ENCODE measurements at regions not wholly inside any gene's neighbourhood (a gene's known extent, or its start where the extent isn't known, plus 50 kb on each side); places are given as distances from the start of the nearest gene placed in this dataset.

DNA sequence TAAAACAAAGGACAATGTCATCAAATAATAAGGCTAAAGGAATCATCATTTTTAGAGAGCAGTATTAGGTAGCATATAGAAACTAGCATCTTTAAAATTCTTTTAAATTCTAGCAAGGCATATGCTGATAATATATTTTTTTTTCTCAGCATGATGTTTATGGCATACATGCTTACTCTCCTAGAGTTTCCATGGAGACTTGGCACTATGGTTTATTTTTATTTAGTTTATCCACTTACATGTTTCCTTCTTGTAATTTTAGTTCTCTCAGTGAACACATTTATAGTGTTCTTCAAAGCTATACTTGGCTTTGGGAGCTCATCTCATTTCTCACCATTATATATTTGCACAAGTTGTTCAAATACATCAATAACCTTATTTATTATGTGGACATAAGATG lies 413.8 kb upstream of the LINC00305 start:
- no peaks in the 10 kb centered on the region for H4K20me1 ChIP-seq (ENCODE audit: insufficient read depth)
- no peak overlapping the region for H3K4me2 ChIP-seq (ENCODE audit: low read length)
- no peaks in the 10 kb centered on the region for H3K79me2 ChIP-seq (replicated peaks; ENCODE audit: insufficient read depth, low read length)
- no peak overlapping the region for H3K9ac ChIP-seq (ENCODE audit: low read length)
- H3K4me3 ChIP-seq (ENCODE audit: low read length): no peak overlapping the region
- no peak for TF ChIP-seq EZH2 (IDR thresholded peaks at IDR 0.05; ENCODE audit: borderline replicate concordance, insufficient read depth, low read length, poor library complexity, severe bottlenecking)
- no peak for TF ChIP-seq TAF1 (IDR thresholded peaks at IDR 0.05; ENCODE audit: low read depth)
- TF ChIP-seq MXI1 (conservative IDR thresholded peaks at IDR 0.05; ENCODE audit: poor library complexity, severe bottlenecking): no peak
- no peak for TF ChIP-seq SMC3 (conservative IDR thresholded peaks at IDR 0.05; ENCODE audit: poor library complexity)
- TF ChIP-seq CTCF (IDR thresholded peaks at IDR 0.05; ENCODE audit: poor library complexity, severe bottlenecking): no peak
- TF ChIP-seq, protein P1, sequence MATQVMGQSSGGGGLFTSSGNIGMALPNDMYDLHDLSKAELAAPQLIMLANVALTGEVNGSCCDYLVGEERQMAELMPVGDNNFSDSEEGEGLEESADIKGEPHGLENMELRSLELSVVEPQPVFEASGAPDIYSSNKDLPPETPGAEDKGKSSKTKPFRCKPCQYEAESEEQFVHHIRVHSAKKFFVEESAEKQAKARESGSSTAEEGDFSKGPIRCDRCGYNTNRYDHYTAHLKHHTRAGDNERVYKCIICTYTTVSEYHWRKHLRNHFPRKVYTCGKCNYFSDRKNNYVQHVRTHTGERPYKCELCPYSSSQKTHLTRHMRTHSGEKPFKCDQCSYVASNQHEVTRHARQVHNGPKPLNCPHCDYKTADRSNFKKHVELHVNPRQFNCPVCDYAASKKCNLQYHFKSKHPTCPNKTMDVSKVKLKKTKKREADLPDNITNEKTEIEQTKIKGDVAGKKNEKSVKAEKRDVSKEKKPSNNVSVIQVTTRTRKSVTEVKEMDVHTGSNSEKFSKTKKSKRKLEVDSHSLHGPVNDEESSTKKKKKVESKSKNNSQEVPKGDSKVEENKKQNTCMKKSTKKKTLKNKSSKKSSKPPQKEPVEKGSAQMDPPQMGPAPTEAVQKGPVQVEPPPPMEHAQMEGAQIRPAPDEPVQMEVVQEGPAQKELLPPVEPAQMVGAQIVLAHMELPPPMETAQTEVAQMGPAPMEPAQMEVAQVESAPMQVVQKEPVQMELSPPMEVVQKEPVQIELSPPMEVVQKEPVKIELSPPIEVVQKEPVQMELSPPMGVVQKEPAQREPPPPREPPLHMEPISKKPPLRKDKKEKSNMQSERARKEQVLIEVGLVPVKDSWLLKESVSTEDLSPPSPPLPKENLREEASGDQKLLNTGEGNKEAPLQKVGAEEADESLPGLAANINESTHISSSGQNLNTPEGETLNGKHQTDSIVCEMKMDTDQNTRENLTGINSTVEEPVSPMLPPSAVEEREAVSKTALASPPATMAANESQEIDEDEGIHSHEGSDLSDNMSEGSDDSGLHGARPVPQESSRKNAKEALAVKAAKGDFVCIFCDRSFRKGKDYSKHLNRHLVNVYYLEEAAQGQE (IDR thresholded peaks at IDR 0.05; ENCODE audit: borderline replicate concordance): no peak
- TF ChIP-seq EP300 (conservative IDR thresholded peaks at IDR 0.05; ENCODE audit: poor library complexity, severe bottlenecking): no peak
- TF ChIP-seq RAD21 (conservative IDR thresholded peaks at IDR 0.05): no peak
- no peak for TF ChIP-seq POLR2AphosphoS5 (IDR thresholded peaks at IDR 0.05)
- no peak overlapping the region for H3K27ac ChIP-seq (ENCODE audit: low read length)
- H3K36me3 ChIP-seq (ENCODE audit: insufficient read depth, low read length): no peaks in the 10 kb centered on the region
- peaks cover 5% of the 10 kb centered on the region for H3K9me3 ChIP-seq (ENCODE audit: low read length)
- H3K9me2 ChIP-seq (ENCODE audit: insufficient read depth, low read length): no peaks in the 10 kb centered on the region
- no peaks in the 10 kb centered on the region for H3K27me3 ChIP-seq (ENCODE audit: insufficient read depth, low read depth, low read length)
- no peaks in the 10 kb centered on the region for H3F3A ChIP-seq (ENCODE audit: insufficient read depth, low read length, poor library complexity, severe bottlenecking)
- H2AFZ ChIP-seq (ENCODE audit: low read depth, low read length): no peak overlapping the region

GRCh38 chr18:64546451-64546850 lies 397.6 kb upstream of the LINC00305 start:
- TF ChIP-seq, protein P1 (IDR thresholded peaks at IDR 0.05; ENCODE audit: borderline replicate concordance): no peak
- TF ChIP-seq EP300 (conservative IDR thresholded peaks at IDR 0.05; ENCODE audit: poor library complexity, severe bottlenecking) (no peak), MXI1 (conservative IDR thresholded peaks at IDR 0.05; ENCODE audit: poor library complexity, severe bottlenecking) (no peak), RAD21 (conservative IDR thresholded peaks at IDR 0.05) (no peak), TAF1 (IDR thresholded peaks at IDR 0.05; ENCODE audit: low read depth) (no peak), POLR2AphosphoS5 (IDR thresholded peaks at IDR 0.05) (no peak), CTCF (IDR thresholded peaks at IDR 0.05; ENCODE audit: poor library complexity, severe bottlenecking) (no peak), EZH2 (IDR thresholded peaks at IDR 0.05; ENCODE audit: borderline replicate concordance, insufficient read depth, low read length, poor library complexity, severe bottlenecking) (no peak), SMC3 (conservative IDR thresholded peaks at IDR 0.05; ENCODE audit: poor library complexity) (no peak)
- no peak overlapping the region for H3K4me2 ChIP-seq (ENCODE audit: low read length)
- no peaks in the 10 kb centered on the region for H3K9me2 ChIP-seq (ENCODE audit: insufficient read depth, low read length)
- no peaks in the 10 kb centered on the region for H3K27me3 ChIP-seq (ENCODE audit: insufficient read depth, low read depth, low read length)
- H4K20me1 ChIP-seq (ENCODE audit: insufficient read depth): no peaks in the 10 kb centered on the region
- no peaks in the 10 kb centered on the region for H3K36me3 ChIP-seq (ENCODE audit: insufficient read depth, low read length)
- H3K4me3 ChIP-seq (ENCODE audit: low read length): no peak overlapping the region
- no peaks in the 10 kb centered on the region for H3K9me3 ChIP-seq (ENCODE audit: low read length)
- no peak overlapping the region for H3K9ac ChIP-seq (ENCODE audit: low read length)
- H3K79me2 ChIP-seq (replicated peaks; ENCODE audit: insufficient read depth, low read length): no peaks in the 10 kb centered on the region
- H3F3A ChIP-seq (ENCODE audit: insufficient read depth, low read length, poor library complexity, severe bottlenecking): no peaks in the 10 kb centered on the region
- no peak overlapping the region for H2AFZ ChIP-seq (ENCODE audit: low read depth, low read length)
- no peak overlapping the region for H3K27ac ChIP-seq (ENCODE audit: low read length)

Measured in neural cell (in vitro differentiated cells).